ENCODE measurements at regions not wholly inside any gene's neighbourhood (a gene's known extent, or its start where the extent isn't known, plus 50 kb on each side); places are given as distances from the start of the nearest gene placed in this dataset.

DNA sequence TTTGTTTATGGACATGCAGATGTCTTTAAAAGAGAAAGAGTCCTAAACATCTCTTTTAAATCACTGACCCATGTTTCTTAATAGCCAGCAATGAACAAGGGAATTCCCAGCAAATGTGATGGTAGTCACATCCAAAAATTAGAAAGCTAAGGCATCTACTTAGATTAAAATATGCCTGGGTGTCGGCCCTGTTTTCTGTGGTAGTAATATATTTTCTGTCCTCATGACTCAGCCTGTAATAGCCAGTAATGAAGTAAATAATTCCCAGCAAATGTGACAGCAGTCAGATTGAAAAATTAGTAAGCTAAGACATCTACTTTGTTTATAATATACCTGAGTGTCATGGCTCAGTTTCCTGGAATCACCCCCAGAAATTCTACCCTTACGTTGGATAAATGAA lies 60.6 kb upstream of the MYRIP start:
- no peak for TF ChIP-seq ZFP36 (IDR thresholded peaks at IDR 0.05; ENCODE audit: borderline replicate concordance, partially characterized antibody)
- TF ChIP-seq POLR2A (IDR thresholded peaks at IDR 0.05; ENCODE audit: low read length): no peak
- TF ChIP-seq, protein P1, sequence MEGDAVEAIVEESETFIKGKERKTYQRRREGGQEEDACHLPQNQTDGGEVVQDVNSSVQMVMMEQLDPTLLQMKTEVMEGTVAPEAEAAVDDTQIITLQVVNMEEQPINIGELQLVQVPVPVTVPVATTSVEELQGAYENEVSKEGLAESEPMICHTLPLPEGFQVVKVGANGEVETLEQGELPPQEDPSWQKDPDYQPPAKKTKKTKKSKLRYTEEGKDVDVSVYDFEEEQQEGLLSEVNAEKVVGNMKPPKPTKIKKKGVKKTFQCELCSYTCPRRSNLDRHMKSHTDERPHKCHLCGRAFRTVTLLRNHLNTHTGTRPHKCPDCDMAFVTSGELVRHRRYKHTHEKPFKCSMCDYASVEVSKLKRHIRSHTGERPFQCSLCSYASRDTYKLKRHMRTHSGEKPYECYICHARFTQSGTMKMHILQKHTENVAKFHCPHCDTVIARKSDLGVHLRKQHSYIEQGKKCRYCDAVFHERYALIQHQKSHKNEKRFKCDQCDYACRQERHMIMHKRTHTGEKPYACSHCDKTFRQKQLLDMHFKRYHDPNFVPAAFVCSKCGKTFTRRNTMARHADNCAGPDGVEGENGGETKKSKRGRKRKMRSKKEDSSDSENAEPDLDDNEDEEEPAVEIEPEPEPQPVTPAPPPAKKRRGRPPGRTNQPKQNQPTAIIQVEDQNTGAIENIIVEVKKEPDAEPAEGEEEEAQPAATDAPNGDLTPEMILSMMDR (IDR thresholded peaks at IDR 0.05): no peak
- TF ChIP-seq, protein P2, sequence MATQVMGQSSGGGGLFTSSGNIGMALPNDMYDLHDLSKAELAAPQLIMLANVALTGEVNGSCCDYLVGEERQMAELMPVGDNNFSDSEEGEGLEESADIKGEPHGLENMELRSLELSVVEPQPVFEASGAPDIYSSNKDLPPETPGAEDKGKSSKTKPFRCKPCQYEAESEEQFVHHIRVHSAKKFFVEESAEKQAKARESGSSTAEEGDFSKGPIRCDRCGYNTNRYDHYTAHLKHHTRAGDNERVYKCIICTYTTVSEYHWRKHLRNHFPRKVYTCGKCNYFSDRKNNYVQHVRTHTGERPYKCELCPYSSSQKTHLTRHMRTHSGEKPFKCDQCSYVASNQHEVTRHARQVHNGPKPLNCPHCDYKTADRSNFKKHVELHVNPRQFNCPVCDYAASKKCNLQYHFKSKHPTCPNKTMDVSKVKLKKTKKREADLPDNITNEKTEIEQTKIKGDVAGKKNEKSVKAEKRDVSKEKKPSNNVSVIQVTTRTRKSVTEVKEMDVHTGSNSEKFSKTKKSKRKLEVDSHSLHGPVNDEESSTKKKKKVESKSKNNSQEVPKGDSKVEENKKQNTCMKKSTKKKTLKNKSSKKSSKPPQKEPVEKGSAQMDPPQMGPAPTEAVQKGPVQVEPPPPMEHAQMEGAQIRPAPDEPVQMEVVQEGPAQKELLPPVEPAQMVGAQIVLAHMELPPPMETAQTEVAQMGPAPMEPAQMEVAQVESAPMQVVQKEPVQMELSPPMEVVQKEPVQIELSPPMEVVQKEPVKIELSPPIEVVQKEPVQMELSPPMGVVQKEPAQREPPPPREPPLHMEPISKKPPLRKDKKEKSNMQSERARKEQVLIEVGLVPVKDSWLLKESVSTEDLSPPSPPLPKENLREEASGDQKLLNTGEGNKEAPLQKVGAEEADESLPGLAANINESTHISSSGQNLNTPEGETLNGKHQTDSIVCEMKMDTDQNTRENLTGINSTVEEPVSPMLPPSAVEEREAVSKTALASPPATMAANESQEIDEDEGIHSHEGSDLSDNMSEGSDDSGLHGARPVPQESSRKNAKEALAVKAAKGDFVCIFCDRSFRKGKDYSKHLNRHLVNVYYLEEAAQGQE (IDR thresholded peaks at IDR 0.05): no peak
- no peak for TF ChIP-seq CHD2 (IDR thresholded peaks at IDR 0.05; ENCODE audit: low read length, partially characterized antibody)
- TF ChIP-seq RAD21 (conservative IDR thresholded peaks at IDR 0.05 in 1 of 2, IDR thresholded peaks at IDR 0.05 in 1 of 2): no peak
- no peak for TF ChIP-seq SREBF2 (IDR thresholded peaks at IDR 0.05)

Data from A549 (cell line).